Embryonic facial prominence (tissue), 1 donor: ENCODE measurements at regions not wholly inside any gene's neighbourhood (a gene's known extent, or its start where the extent isn't known, plus 50 kb on each side); places are given as distances from the start of the nearest gene placed in this dataset.
"Not testable (repeated sequence)": the region's sequence is repeated elsewhere in the genome, so short reads cannot be mapped to it uniquely, and the experiment has no call there.

ENCODE experiments used
- DNase-seq: peaks from one replicate; pipeline ENCODE4 v3.0.0-alpha.2; 2016; ENCODE audit errors: extremely low spot score

GRCh38 chr10:130351466-130352290 is 215.5 kb downstream of the GLRX3 start:
- no peak for DNase-seq

- no peak for DNase-seq
Measured at GRCh38 chr10:130352291-130352645, 216.1 kb downstream of the GLRX3 start.

- no peak for DNase-seq
Measured at GRCh38 chr10:130353928-130354572, 217.9 kb downstream of the GLRX3 start.

GRCh38 chr10:130354573-130354954 is 218.4 kb downstream of the GLRX3 start:
- no peak for DNase-seq

GRCh38 chr10:130354976-130355795 is 219.0 kb downstream of the GLRX3 start:
- DNase-seq: no peak

GRCh38 chr10:130356429-130356828 is 220.2 kb downstream of the GLRX3 start:
- DNase-seq: not testable (repeated sequence)

- DNase-seq: no peak
Measured at GRCh38 chr10:130357226-130357625, 221.0 kb downstream of the GLRX3 start.

- no peak for DNase-seq
Measured at GRCh38 chr10:130357951-130358350, 221.8 kb downstream of the GLRX3 start.

GRCh38 chr10:130358981-130359650 is 222.9 kb downstream of the GLRX3 start:
- no peak for DNase-seq

- no peak for DNase-seq
Measured at GRCh38 chr10:130359711-130360110, 223.5 kb downstream of the GLRX3 start.

GRCh38 chr10:130360826-130361311 is 224.7 kb downstream of the GLRX3 start:
- no peak for DNase-seq

- DNase-seq: no peak
Measured at GRCh38 chr10:130361351-130362105, 225.3 kb downstream of the GLRX3 start.

- DNase-seq: no peak
Measured at GRCh38 chr10:130362308-130362761, 226.1 kb downstream of the GLRX3 start.

GRCh38 chr10:130363051-130363450 is 226.9 kb downstream of the GLRX3 start:
- DNase-seq: no peak

GRCh38 chr10:130363899-130364445 is 227.8 kb downstream of the GLRX3 start:
- no peak for DNase-seq

GRCh38 chr10:130364631-130365411 is 228.6 kb downstream of the GLRX3 start:
- no peak for DNase-seq

GRCh38 chr10:130368761-130369560 is 232.8 kb downstream of the GLRX3 start:
- DNase-seq: no peak

- no peak for DNase-seq
Measured at GRCh38 chr10:130369645-130370381, 233.6 kb downstream of the GLRX3 start.
